ENCODE measurements at regions not wholly inside any gene's neighbourhood (a gene's known extent, or its start where the extent isn't known, plus 50 kb on each side); places are given as distances from the start of the nearest gene placed in this dataset.

DNA sequence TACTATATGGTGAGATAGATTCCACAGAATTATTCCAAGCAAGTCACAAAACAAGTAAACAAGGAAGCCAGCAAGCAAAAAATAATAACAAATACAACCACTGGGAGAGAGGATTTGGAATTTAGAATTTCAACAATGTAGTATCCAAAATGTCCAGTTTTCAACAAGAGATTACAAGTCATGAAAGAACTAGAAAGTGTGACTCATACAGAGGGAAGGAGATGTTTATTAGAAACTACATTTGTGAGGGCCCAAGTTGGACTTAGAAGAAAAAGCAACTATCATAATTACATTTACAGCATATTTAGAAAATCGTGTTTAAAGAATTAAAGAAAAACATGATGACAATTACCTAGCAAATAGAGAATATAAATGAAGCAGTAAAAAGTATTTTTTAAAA lies 494.6 kb upstream of the ID4 start:
- Histone ChIP-seq H2AFZ (no peak overlapping the region), H3K4me3 (ENCODE audit: low read depth, low read length) (no peak overlapping the region), H3K27ac (no peak overlapping the region), H3K4me1 (no peaks in the 10 kb centered on the region), H3K79me2 (no peaks in the 10 kb centered on the region), H3K4me2 (ENCODE audit: low read length) (no peak overlapping the region), H3K9me3 (ENCODE audit: control insufficient read depth, low read length) (no peaks in the 10 kb centered on the region), H3K9ac (no peak overlapping the region), H3K27me3 (ENCODE audit: control insufficient read depth, insufficient read depth, low read length) (no peaks in the 10 kb centered on the region), H3K36me3 (ENCODE audit: control insufficient read depth, insufficient read depth, low read length) (no peaks in the 10 kb centered on the region)
- no peak for TF ChIP-seq CTCF (IDR thresholded peaks at IDR 0.05)

DNA sequence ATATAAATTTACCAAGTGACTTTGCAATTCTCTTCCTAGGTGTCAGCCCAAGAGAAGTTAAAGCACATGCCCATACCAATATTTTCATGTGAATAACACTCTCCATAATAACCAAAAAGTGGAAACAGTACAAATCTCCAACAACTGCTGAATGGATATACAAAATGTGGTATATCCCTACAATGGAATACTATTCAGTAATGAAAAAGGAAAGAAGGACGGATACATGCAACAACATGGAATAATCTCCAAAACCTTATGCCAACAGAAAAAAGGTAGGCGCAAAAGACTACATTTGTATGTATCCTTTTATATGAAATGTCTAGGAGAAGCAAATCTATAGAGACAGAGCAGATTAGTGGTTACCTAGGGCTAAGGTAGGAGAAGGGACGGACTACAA lies 487.7 kb upstream of the ID4 start:
- no peak overlapping the region for H2AFZ ChIP-seq
- H3K4me1 ChIP-seq = no peaks in the 10 kb centered on the region
- H3K27ac ChIP-seq = no peak overlapping the region
- no peak for TF ChIP-seq CTCF (IDR thresholded peaks at IDR 0.05)
- no peaks in the 10 kb centered on the region for H3K36me3 ChIP-seq (ENCODE audit: control insufficient read depth, insufficient read depth, low read length)
- no peak overlapping the region for H3K4me2 ChIP-seq (ENCODE audit: low read length)
- H3K79me2 ChIP-seq = no peaks in the 10 kb centered on the region
- H3K9me3 ChIP-seq (ENCODE audit: control insufficient read depth, low read length) = no peaks in the 10 kb centered on the region
- H3K27me3 ChIP-seq (ENCODE audit: control insufficient read depth, insufficient read depth, low read length) = no peaks in the 10 kb centered on the region
- no peak overlapping the region for H3K4me3 ChIP-seq (ENCODE audit: low read depth, low read length)
- H3K9ac ChIP-seq = no peak overlapping the region

DNA sequence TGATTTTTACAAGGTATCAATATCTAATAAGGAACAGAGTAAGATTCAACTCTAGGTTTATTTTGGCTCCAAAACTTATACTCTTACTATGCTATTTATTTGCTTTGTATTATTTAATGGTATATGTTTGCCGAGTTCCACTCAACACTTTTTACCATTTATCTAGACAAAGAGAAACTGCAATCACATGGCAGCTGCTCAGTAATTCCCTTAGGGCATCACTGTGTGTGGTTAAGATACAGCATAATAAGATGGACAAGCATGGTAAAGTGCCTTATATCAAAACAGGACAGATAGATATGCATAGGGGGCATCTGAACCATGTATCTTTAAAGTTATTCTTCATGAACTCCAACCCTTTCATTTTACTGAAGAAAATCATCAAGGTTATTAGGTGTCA lies 483.0 kb upstream of the ID4 start:
- TF ChIP-seq CTCF (IDR thresholded peaks at IDR 0.05) = no peak
- H3K27ac ChIP-seq = no peak overlapping the region
- no peak overlapping the region for H2AFZ ChIP-seq
- H3K4me1 ChIP-seq = no peaks in the 10 kb centered on the region
- H3K27me3 ChIP-seq (ENCODE audit: control insufficient read depth, insufficient read depth, low read length) = no peaks in the 10 kb centered on the region
- H3K79me2 ChIP-seq = no peaks in the 10 kb centered on the region
- no peak overlapping the region for H3K4me3 ChIP-seq (ENCODE audit: low read depth, low read length)
- no peaks in the 10 kb centered on the region for H3K9me3 ChIP-seq (ENCODE audit: control insufficient read depth, low read length)
- H3K9ac ChIP-seq = no peak overlapping the region
- no peak overlapping the region for H3K4me2 ChIP-seq (ENCODE audit: low read length)
- H3K36me3 ChIP-seq (ENCODE audit: control insufficient read depth, insufficient read depth, low read length) = no peaks in the 10 kb centered on the region

DNA sequence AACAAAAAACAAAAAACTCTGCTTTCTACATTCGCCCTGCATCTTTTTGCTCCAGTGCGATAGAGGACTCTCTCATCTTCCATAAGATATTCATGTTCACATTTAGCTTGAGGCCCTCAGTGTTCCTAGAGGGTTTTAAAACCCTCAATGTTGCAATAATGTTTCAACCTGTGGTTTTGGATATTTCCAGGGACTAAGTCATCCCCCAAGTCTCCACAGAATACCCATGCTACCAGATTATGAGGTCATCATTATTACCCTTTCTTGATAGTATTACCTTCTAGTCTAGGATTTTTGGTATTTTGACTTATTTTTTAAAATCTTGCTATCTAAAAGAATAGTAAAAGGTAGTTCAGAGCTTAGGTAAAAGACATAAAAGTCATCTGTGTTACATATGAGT lies 480.5 kb upstream of the ID4 start:
- no peak overlapping the region for H2AFZ ChIP-seq

More for the DNA sequence above, 480.5 kb upstream of the ID4 start:
- H3K9ac ChIP-seq = no peak overlapping the region
- no peak overlapping the region for H3K4me3 ChIP-seq (ENCODE audit: low read depth, low read length)
- no peaks in the 10 kb centered on the region for H3K27me3 ChIP-seq (ENCODE audit: control insufficient read depth, insufficient read depth, low read length)
- no peaks in the 10 kb centered on the region for H3K4me1 ChIP-seq
- no peak overlapping the region for H3K27ac ChIP-seq
- no peaks in the 10 kb centered on the region for H3K79me2 ChIP-seq
- TF ChIP-seq CTCF (IDR thresholded peaks at IDR 0.05) = no peak
- H3K9me3 ChIP-seq (ENCODE audit: control insufficient read depth, low read length) = no peaks in the 10 kb centered on the region
- H3K36me3 ChIP-seq (ENCODE audit: control insufficient read depth, insufficient read depth, low read length) = no peaks in the 10 kb centered on the region
- no peak overlapping the region for H3K4me2 ChIP-seq (ENCODE audit: low read length)

Data from parathyroid adenoma (tissue), 2 donors.